Mucosa of descending colon (tissue), 3 donors: ENCODE measurements at regions not wholly inside any gene's neighbourhood (a gene's known extent, or its start where the extent isn't known, plus 50 kb on each side); places are given as distances from the start of the nearest gene placed in this dataset.

Experiments used
- ATAC-seq: fragments of 200-7000 bp; cut with Tn5 transposase; one replicate; pipeline ENCODE4 v1.9.1; 2020; ENCODE audit warnings: mild to moderate bottlenecking, moderate library complexity
- DNase-seq, 3 donors: peaks; one replicate each; pipeline ENCODE4 v3.0.0-alpha.2; 2020
- H3K36me3 ChIP-seq: fragments of 200-600 bp; one replicate; pipeline ENCODE4 v1.8.0; 2021; ENCODE audit warnings: low read depth, mild to moderate bottlenecking
- H3K4me1 ChIP-seq: fragments of 200-600 bp; one replicate; pipeline ENCODE4 v1.8.0; 2021; ENCODE audit warnings: low read depth, mild to moderate bottlenecking
- H3K4me3 ChIP-seq: fragments of 200-600 bp; one replicate; pipeline ENCODE4 v1.8.0; 2021; ENCODE audit warnings: mild to moderate bottlenecking
- H3K9me3 ChIP-seq: fragments of 200-600 bp; one replicate; pipeline ENCODE4 v1.8.0; 2021; ENCODE audit warnings: mild to moderate bottlenecking
- CTCF ChIP-seq: fragments of 200-600 bp; IDR thresholded peaks from one replicate; pipeline ENCODE4 v1.8.0; 2022; ENCODE audit warnings: antibody characterized with exemption, mild to moderate bottlenecking
- intact Hi-C, 2 donors: fragments of 100-400 bp; cut with DNase I in 1 of 2; cut with micrococcal nuclease in 1 of 2; formaldehyde crosslinking; loops; one replicate each; pipeline versions ENCODE4 v1.11.0 to v1.11.1; 2022; cut with DNase I, micrococcal nuclease
- donor health status: DM: no; HTN: no; CAD: no; lungs with moderate emphysema.
- donor health status: DM: no; HTN: no; CAD: no.
- donor health status: DM: no; HTN: yes; CAD: no.

- no peak for TF ChIP-seq CTCF
- DNase-seq: no peak
- ATAC-seq: no peak
- H3K4me1 ChIP-seq: no peaks in the 10 kb centered on the region
- H3K4me3 ChIP-seq: no peak overlapping the region
- H3K9me3 ChIP-seq: no peaks in the 10 kb centered on the region
- intact Hi-C loops: no loop called here
- no peaks in the 10 kb centered on the region for H3K36me3 ChIP-seq
These were observed 398.0 kb upstream of the SLC24A2 start for GRCh38 chr9:20186823-20187222.

- H3K36me3 ChIP-seq: no peaks in the 10 kb centered on the region
- H3K4me1 ChIP-seq: no peaks in the 10 kb centered on the region
- no peak for TF ChIP-seq CTCF
- H3K9me3 ChIP-seq: no peaks in the 10 kb centered on the region
- no peak overlapping the region for H3K4me3 ChIP-seq
- DNase-seq: no peak
- intact Hi-C loops: no loop called here
- ATAC-seq: no peak
These were observed 397.4 kb upstream of the SLC24A2 start for GRCh38 chr9:20186231-20186630.

GRCh38 chr9:20184541-20184940 is 395.7 kb upstream of the SLC24A2 start:
- H3K4me3 ChIP-seq: no peak overlapping the region
- no peak for TF ChIP-seq CTCF
- DNase-seq (no peak), ATAC-seq (no peak)
- intact Hi-C loops: no loop called here
- H3K9me3 ChIP-seq: no peaks in the 10 kb centered on the region
- no peaks in the 10 kb centered on the region for H3K36me3 ChIP-seq
- H3K4me1 ChIP-seq: no peaks in the 10 kb centered on the region

- Histone ChIP-seq H3K9me3 (no peaks in the 10 kb centered on the region), H3K4me1 (no peaks in the 10 kb centered on the region), H3K36me3 (no peaks in the 10 kb centered on the region), H3K4me3 (no peak overlapping the region)
- intact Hi-C loops: no loop called here
- ATAC-seq: no peak
- no peak for TF ChIP-seq CTCF
- no peak for DNase-seq
These were observed 389.8 kb upstream of the SLC24A2 start for GRCh38 chr9:20178679-20179078.

GRCh38 chr9:20178197-20178596 is 389.4 kb upstream of the SLC24A2 start:
- DNase-seq: no peak
- Histone ChIP-seq H3K36me3 (no peaks in the 10 kb centered on the region), H3K4me1 (no peaks in the 10 kb centered on the region), H3K9me3 (no peaks in the 10 kb centered on the region), H3K4me3 (no peak overlapping the region)
- ATAC-seq: no peak
- TF ChIP-seq CTCF: no peak
- intact Hi-C loops: no loop called here

GRCh38 chr9:20170122-20170521 is 381.3 kb upstream of the SLC24A2 start:
- peaks cover 20% of the 10 kb centered on the region for H3K9me3 ChIP-seq
- ATAC-seq (no peak), DNase-seq (no peak)
- H3K4me3 ChIP-seq: no peak overlapping the region
- intact Hi-C loops: no loop called here
- no peak for TF ChIP-seq CTCF
- no peaks in the 10 kb centered on the region for H3K4me1 ChIP-seq
- H3K36me3 ChIP-seq: no peaks in the 10 kb centered on the region
